ENCODE measurements at regions not wholly inside any gene's neighbourhood (a gene's known extent, or its start where the extent isn't known, plus 50 kb on each side); places are given as distances from the start of the nearest gene placed in this dataset.
"Not testable (repeated sequence)": the region's sequence is repeated elsewhere in the genome, so short reads cannot be mapped to it uniquely, and the experiment has no call there.

DNA sequence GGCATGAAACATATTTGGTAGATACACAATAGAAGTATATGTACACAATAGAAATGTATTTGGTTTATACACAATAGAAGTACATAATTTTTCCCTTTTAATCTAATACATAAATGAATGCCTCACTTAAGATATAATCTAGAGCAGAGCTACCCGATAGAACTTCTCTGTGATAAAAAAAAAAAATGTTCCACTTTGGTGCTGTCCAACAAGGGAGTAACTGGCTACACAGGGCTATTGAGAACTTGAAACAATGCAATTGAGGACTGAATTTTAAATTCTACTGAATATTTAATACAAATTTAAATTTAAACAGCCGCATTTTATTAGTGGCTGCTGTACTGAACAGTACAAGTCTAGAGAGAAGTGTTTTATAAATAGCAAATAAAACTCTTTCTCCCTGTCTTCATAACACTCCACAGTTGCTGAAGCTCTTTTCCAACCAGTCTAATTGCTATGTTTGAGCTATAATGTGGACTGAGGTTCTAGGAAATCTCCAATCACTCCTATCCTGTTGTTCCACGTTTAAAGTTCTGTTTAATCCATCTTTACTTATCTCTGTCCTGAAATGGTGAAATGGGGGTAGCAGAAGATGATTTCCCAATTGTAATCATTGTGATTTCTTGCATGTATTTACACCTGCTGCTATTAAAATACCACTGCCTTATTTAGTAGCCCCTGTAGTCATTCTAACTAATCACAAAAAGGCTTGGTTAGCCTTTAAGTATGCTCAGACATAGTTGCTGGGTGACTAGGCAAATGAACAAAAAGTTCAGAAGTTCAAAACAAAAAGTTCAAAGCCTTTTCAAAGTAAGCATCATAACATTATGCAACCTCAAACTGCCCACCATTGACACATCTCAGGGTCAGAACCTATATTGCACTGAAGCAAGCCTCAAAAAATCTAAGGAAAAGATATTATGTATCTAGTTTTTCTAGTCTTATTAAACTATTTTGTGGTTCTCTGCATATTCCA is 192.3 kb upstream of the C1orf87 start:
- H3K36me3 ChIP-seq = no peaks in the 10 kb centered on the region
- TF ChIP-seq POLR2A (IDR thresholded peaks at IDR 0.05) = no peak
- TF ChIP-seq, protein P1, sequence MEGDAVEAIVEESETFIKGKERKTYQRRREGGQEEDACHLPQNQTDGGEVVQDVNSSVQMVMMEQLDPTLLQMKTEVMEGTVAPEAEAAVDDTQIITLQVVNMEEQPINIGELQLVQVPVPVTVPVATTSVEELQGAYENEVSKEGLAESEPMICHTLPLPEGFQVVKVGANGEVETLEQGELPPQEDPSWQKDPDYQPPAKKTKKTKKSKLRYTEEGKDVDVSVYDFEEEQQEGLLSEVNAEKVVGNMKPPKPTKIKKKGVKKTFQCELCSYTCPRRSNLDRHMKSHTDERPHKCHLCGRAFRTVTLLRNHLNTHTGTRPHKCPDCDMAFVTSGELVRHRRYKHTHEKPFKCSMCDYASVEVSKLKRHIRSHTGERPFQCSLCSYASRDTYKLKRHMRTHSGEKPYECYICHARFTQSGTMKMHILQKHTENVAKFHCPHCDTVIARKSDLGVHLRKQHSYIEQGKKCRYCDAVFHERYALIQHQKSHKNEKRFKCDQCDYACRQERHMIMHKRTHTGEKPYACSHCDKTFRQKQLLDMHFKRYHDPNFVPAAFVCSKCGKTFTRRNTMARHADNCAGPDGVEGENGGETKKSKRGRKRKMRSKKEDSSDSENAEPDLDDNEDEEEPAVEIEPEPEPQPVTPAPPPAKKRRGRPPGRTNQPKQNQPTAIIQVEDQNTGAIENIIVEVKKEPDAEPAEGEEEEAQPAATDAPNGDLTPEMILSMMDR (IDR thresholded peaks at IDR 0.05) = no peak
- intact Hi-C loops (cut with DNase I) = no loop called here
- H3K9me3 ChIP-seq = no peaks in the 10 kb centered on the region
- DNase-seq = no peak
- H3K4me1 ChIP-seq = no peaks in the 10 kb centered on the region
- no peaks in the 10 kb centered on the region for H3K27me3 ChIP-seq
- 70 to 73% methylated on average over 3 of the region's 3 CpGs for WGBS, 2 donors
- H3K27ac ChIP-seq = no peak overlapping the region
- no peak overlapping the region for H3K4me3 ChIP-seq (replicated peaks in 1 of 3)

DNA sequence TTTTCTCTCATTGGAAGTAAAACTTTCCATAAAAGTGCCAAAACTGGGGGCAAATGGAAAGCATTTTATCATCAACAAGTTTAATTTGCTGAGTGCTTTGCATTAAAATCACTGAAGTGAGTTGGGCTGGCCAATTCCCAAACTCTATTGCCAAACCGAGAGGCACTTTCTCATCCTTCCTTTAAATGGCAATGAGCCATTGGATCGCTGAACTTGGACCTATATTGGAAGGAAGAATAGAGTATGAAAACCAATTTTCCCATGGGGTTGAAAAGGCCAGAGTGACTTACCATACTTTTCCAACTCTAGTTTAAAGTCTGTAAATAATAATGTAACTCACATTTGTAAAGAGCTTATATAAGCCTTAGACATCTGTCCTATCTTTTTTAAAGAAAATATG is 189.1 kb upstream of the C1orf87 start:
- 57 to 74% methylated on average over 2 of the region's 2 CpGs for WGBS, 2 donors
- Histone ChIP-seq H3K9me3 (no peaks in the 10 kb centered on the region), H3K4me1 (no peaks in the 10 kb centered on the region), H3K36me3 (no peaks in the 10 kb centered on the region), H3K4me3 (replicated peaks in 1 of 3) (no peak overlapping the region), H3K27me3 (no peaks in the 10 kb centered on the region), H3K27ac (no peak overlapping the region)
- DNase-seq = no peak
- TF ChIP-seq POLR2A (IDR thresholded peaks at IDR 0.05) = no peak
- TF ChIP-seq, protein P1 (IDR thresholded peaks at IDR 0.05) = no peak
- intact Hi-C loops (cut with DNase I) = no loop called here

DNA sequence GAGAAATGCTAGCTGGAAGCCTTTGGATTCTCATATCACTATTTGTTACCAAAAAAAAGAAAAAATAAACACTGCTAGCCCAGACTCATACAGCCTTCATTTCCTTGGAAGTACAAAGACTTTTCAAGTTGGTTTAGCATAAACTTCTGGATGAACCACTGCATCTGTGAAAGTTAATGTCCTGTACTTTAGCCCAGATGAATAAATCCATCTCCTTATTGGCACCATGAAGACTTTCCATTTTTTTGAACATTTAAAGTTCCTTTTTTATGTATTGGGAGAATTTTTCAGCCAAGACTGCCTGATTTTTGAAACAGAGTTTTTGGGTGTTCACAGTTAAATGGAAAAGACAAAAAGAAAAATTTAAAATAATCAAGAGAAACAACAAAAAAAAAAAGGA is 184.0 kb upstream of the C1orf87 start:
- Histone ChIP-seq H3K27ac (no peak overlapping the region), H3K4me3 (replicated peaks in 1 of 3) (no peak overlapping the region), H3K27me3 (no peaks in the 10 kb centered on the region), H3K36me3 (no peaks in the 10 kb centered on the region), H3K4me1 (no peaks in the 10 kb centered on the region), H3K9me3 (no peaks in the 10 kb centered on the region)
- intact Hi-C loops (cut with DNase I) = no loop called here
- no peak for DNase-seq
- TF ChIP-seq POLR2A (IDR thresholded peaks at IDR 0.05) = no peak
- TF ChIP-seq, protein P1 (IDR thresholded peaks at IDR 0.05) = no peak

DNA sequence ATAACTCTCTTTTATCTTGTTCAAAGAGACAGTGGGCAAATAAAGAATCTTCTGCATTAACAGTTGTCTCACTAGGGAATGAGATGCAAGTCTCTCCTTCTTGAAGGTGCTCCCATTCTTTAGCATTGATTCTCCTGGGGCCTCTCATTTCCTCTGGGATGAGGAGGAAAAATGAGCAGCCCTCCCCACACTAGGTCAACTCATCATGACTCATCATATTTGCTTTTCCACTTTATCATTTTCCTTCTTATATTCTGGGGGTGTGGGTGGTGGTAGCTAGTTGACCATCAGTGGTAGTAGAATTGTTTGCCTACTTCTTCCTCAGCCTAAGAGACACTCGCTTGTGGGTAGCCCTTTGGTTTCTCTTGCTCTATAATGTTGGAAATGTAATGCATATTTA is 182.0 kb upstream of the C1orf87 start:
- Histone ChIP-seq H3K27ac (no peak overlapping the region), H3K4me3 (replicated peaks in 1 of 3) (no peak overlapping the region), H3K9me3 (no peaks in the 10 kb centered on the region), H3K27me3 (no peaks in the 10 kb centered on the region), H3K4me1 (no peaks in the 10 kb centered on the region), H3K36me3 (no peaks in the 10 kb centered on the region)
- TF ChIP-seq, protein P1 (IDR thresholded peaks at IDR 0.05) = no peak
- TF ChIP-seq POLR2A (IDR thresholded peaks at IDR 0.05) = no peak
- no peak for DNase-seq
- intact Hi-C loops (cut with DNase I) = no loop called here
- WGBS, 2 donors = 83 to 93% methylated on average over 1 of the region's 1 CpG

DNA sequence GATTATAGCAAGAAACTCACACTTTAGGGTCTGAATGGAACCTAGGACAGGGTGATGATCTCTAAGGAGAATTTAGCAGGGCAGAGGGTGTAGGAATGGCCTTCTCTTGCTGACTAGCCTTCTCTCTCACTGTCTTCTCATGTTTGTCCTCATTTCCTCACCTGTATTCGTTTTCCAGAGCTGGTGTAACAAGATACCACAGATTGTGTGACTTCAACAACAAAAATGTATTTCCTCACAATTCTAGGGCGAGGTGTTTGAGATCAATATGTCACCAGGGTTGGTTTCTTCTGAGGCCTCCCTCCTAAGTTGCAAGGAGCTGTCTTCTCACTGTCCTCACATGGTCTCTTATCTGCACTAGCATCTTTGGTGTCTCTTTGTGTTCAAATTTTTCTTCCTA is 177.9 kb upstream of the C1orf87 start:
- 71 to 84% methylated on average over 2 of the region's 2 CpGs for WGBS, 2 donors
- H3K27me3 ChIP-seq = no peaks in the 10 kb centered on the region
- no peaks in the 10 kb centered on the region for H3K36me3 ChIP-seq
- H3K27ac ChIP-seq = no peak overlapping the region
- H3K4me3 ChIP-seq (replicated peaks in 1 of 3) = no peak overlapping the region
- H3K4me1 ChIP-seq = no peaks in the 10 kb centered on the region
- intact Hi-C loops (cut with DNase I) = no loop called here
- no peak for DNase-seq
- no peaks in the 10 kb centered on the region for H3K9me3 ChIP-seq
- TF ChIP-seq POLR2A (IDR thresholded peaks at IDR 0.05) = no peak
- TF ChIP-seq, protein P1 (IDR thresholded peaks at IDR 0.05) = no peak

DNA sequence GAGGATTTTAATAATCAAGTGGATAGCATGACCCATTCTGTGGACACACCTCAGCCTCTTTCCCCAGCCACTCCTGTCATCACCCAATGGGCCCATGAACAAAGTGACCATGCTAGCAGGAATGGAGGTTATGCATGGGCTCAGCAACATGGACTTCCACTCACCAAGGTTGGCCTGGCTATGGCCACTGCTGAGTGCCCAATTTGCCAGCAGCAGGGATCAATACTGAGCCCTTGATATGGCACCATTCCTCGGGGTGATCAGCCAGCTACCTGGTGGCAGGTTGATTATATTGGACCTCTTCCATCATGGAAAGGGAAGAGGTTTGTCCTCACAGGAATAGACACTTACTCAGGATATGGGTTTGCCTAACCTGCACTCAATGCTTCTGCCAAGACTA is 173.9 kb upstream of the C1orf87 start:
- intact Hi-C loops (cut with DNase I); H3K27me3 ChIP-seq; H3K4me3 ChIP-seq (replicated peaks in 1 of 3); H3K27ac ChIP-seq; H3K9me3 ChIP-seq; H3K4me1 ChIP-seq; DNase-seq; H3K36me3 ChIP-seq: not testable (repeated sequence)
- WGBS, 2 donors = 75 to 90% methylated on average over 1 of the region's 1 CpG

Data from thyroid gland (tissue), 4 donors.